ENCODE measurements at regions not wholly inside any gene's neighbourhood (a gene's known extent, or its start where the extent isn't known, plus 50 kb on each side); places are given as distances from the start of the nearest gene placed in this dataset.

GRCh38 chr7:106413446-106413845, 128.7 kb upstream of the NAMPT start:
- Histone ChIP-seq H3K36me3 (replicated peaks in 1 of 2; ENCODE audit: insufficient read depth in 1 of 2, low read depth in 2 of 2) (no peaks in the 10 kb centered on the region), H3K27ac (peak overlapping the region in 1 of 4 donors; percentile 66), H3K9me3 (no peaks in the 10 kb centered on the region), H3K4me1 (peaks cover 20% of the 10 kb centered on the region), H3K27me3 (no peaks in the 10 kb centered on the region), H3K4me3 (no peak overlapping the region)
- WGBS, 2 donors = 73 to 74% methylated on average over 2 of the region's 2 CpGs
- no peak for ATAC-seq
- TF ChIP-seq CTCF (IDR thresholded peaks at IDR 0.05) = no peak
- intact Hi-C loops (cut with DNase I) = no loop called here
- no peak for DNase-seq

GRCh38 chr7:106405697-106406141, 120.9 kb upstream of the NAMPT start:
- intact Hi-C loops (cut with DNase I) = no loop called here
- Histone ChIP-seq H3K27me3 (no peaks in the 10 kb centered on the region), H3K4me3 (no peak overlapping the region), H3K4me1 (peaks cover 5% of the 10 kb centered on the region), H3K36me3 (replicated peaks in 1 of 2; ENCODE audit: insufficient read depth in 1 of 2, low read depth in 2 of 2) (no peaks in the 10 kb centered on the region), H3K9me3 (no peaks in the 10 kb centered on the region), H3K27ac (no peak overlapping the region)
- DNase-seq (no peak), ATAC-seq (no peak)
- 0% methylated on average over 1 of the region's 1 CpG; no CpG with 5 or more reads in 1 of the 2 donors for WGBS, 2 donors
- TF ChIP-seq CTCF (IDR thresholded peaks at IDR 0.05) (no peak), POLR2A (IDR thresholded peaks at IDR 0.05) (no peak)

GRCh38 chr7:106402898-106403297, 118.1 kb upstream of the NAMPT start:
- H3K4me1 ChIP-seq = peaks cover 5% of the 10 kb centered on the region
- intact Hi-C loops (cut with DNase I) = no loop called here
- H3K9me3 ChIP-seq = no peaks in the 10 kb centered on the region
- DNase-seq (no peak), ATAC-seq (no peak)
- H3K4me3 ChIP-seq = no peak overlapping the region
- 79 to 82% methylated on average over 1 of the region's 1 CpG for WGBS, 2 donors
- no peaks in the 10 kb centered on the region for H3K36me3 ChIP-seq (replicated peaks in 1 of 2; ENCODE audit: insufficient read depth in 1 of 2, low read depth in 2 of 2)
- TF ChIP-seq CTCF (IDR thresholded peaks at IDR 0.05) (no peak), POLR2A (IDR thresholded peaks at IDR 0.05) (no peak)
- H3K27ac ChIP-seq = no peak overlapping the region
- H3K27me3 ChIP-seq = no peaks in the 10 kb centered on the region

GRCh38 chr7:106400923-106401322, 116.1 kb upstream of the NAMPT start:
- no peaks in the 10 kb centered on the region for H3K4me1 ChIP-seq
- DNase-seq (no peak), ATAC-seq (no peak)
- H3K27me3 ChIP-seq = no peaks in the 10 kb centered on the region
- H3K4me3 ChIP-seq = no peak overlapping the region
- no peak overlapping the region for H3K27ac ChIP-seq
- no peak for TF ChIP-seq CTCF (IDR thresholded peaks at IDR 0.05)
- TF ChIP-seq POLR2A (IDR thresholded peaks at IDR 0.05) = no peak
- no peaks in the 10 kb centered on the region for H3K36me3 ChIP-seq (replicated peaks in 1 of 2; ENCODE audit: insufficient read depth in 1 of 2, low read depth in 2 of 2)
- intact Hi-C loops (cut with DNase I) = no loop called here
- no peaks in the 10 kb centered on the region for H3K9me3 ChIP-seq
- WGBS, 2 donors = 90 to 95% methylated on average over 3 of the region's 3 CpGs

- ATAC-seq = no peak
- Histone ChIP-seq H3K27me3 (no peaks in the 10 kb centered on the region), H3K4me1 (no peaks in the 10 kb centered on the region), H3K36me3 (replicated peaks in 1 of 2; ENCODE audit: insufficient read depth in 1 of 2, low read depth in 2 of 2) (no peaks in the 10 kb centered on the region), H3K9me3 (no peaks in the 10 kb centered on the region), H3K4me3 (no peak overlapping the region), H3K27ac (no peak overlapping the region)
- DNase-seq = no peak
- TF ChIP-seq POLR2A (IDR thresholded peaks at IDR 0.05) (no peak), CTCF (IDR thresholded peaks at IDR 0.05) (no peak)
- intact Hi-C loops (cut with DNase I) = no loop called here
Observed at GRCh38 chr7:106398786-106399185, 114.0 kb upstream of the NAMPT start.

Data from body of pancreas (tissue), 4 donors.